Spleen (tissue), 11 donors: ENCODE measurements at regions not wholly inside any gene's neighbourhood (a gene's known extent, or its start where the extent isn't known, plus 50 kb on each side); places are given as distances from the start of the nearest gene placed in this dataset.

Experiments used
- DNase-seq: peaks from one replicate; pipeline ENCODE4 v3.0.0-alpha.2; 2020
- H3K27ac ChIP-seq, 8 donors: fragments of 200-600 bp; sonication (generic) in 7 of 8; 1 replicate in 4 of 8; 2 replicates in 4 of 8; pipeline versions ENCODE4 v1.5.0 to v1.8.0; 2016 to 2021; ENCODE audit warnings: inconsistent platforms in 4 of 8, mild to moderate bottlenecking in 4 of 8, moderate library complexity in 1 of 8
- H3K27me3 ChIP-seq, 7 donors: fragments of 200-600 bp; sonication (generic) in 6 of 7; replicated peaks in 1 of 7; 1 replicate in 4 of 7; 2 replicates in 3 of 7; pipeline versions ENCODE4 v1.5.0 to v1.8.0; 2016 to 2021; ENCODE audit warnings: inconsistent platforms in 3 of 7, mild to moderate bottlenecking in 1 of 7
- H3K36me3 ChIP-seq, 6 donors: fragments of 200-600 bp; sonication (generic) in 5 of 6; 1 replicate in 4 of 6; 2 replicates in 2 of 6; pipeline versions ENCODE4 v1.5.0 to v1.8.0; 2016 to 2021; ENCODE audit warnings: inconsistent platforms in 2 of 6
- H3K4me1 ChIP-seq, 6 donors: fragments of 200-600 bp; sonication (generic) in 5 of 6; 1 replicate in 3 of 6; 2 replicates in 3 of 6; pipeline versions ENCODE4 v1.5.0 to v1.8.0; 2016 to 2021; ENCODE audit warnings: inconsistent platforms in 3 of 6
- H3K4me3 ChIP-seq, 8 donors: fragments of 200-600 bp; sonication (generic) in 7 of 8; 1 replicate in 4 of 8; 2 replicates in 4 of 8; pipeline versions ENCODE4 v1.5.0 to v1.8.0; 2016 to 2021; ENCODE audit warnings: inconsistent platforms in 4 of 8, mild to moderate bottlenecking in 4 of 8, moderate library complexity in 2 of 8
- H3K9me3 ChIP-seq, 8 donors: fragments of 200-600 bp; sonication (generic) in 7 of 8; 1 replicate in 4 of 8; 2 replicates in 4 of 8; pipeline versions ENCODE4 v1.5.0 to v1.8.0; 2016 to 2021; ENCODE audit warnings: inconsistent platforms in 4 of 8
- CTCF ChIP-seq, 11 experiments: fragments of 200-600 bp in 7 of 11; fragments of 450-650 bp in 4 of 11; sonication (generic) in 4 of 11; IDR thresholded peaks in 8 of 11; conservative IDR thresholded peaks in 3 of 11; 1 replicate in 7 of 11; 2 replicates in 4 of 11; pipeline versions ENCODE4 v1.4.0 to v1.8.0; 2016 to 2021; ENCODE audit warnings: antibody characterized with exemption in 11 of 11, inconsistent platforms in 4 of 11, mild to moderate bottlenecking in 1 of 11
- POLR2A ChIP-seq, 3 donors: fragments of 450-650 bp; IDR thresholded peaks; one replicate each; pipeline ENCODE4 v1.5.1; 2017; ENCODE audit warnings: antibody characterized with exemption in 3 of 3, mild to moderate bottlenecking in 1 of 3
- POLR2AphosphoS5 ChIP-seq, 3 donors: sonication (generic); formaldehyde crosslinking; IDR thresholded peaks; one replicate each; pipeline ENCODE4 v1.5.1; 2017; ENCODE audit warnings: antibody characterized with exemption in 3 of 3
- whole genome bisulfite sequencing, 5 donors: extraction: QIAGEN DNeasy Blood & Tissue Kit in 3 of 5; methylation state at CpG; one replicate each; pipeline versions ENCODE4 v1.1.5 to v1.1.7; 2013 to 2018; 5-methylcytosine and 5-hydroxymethylcytosine counted together
- intact Hi-C: fragments of 100-400 bp; cut with DNase I; formaldehyde crosslinking; loops from one replicate; pipeline ENCODE4 v1.15.0; 2023; ENCODE audit warnings: low total_unique reads
- donor health status: healthy with polysubstance abuse.
- donor health status: DM: no; HTN: no; CAD: no; lungs with moderate emphysema.
- donor health status: DM: no; HTN: no; CAD: no.
- donor health status: Bipolar disorder and iron deficiency.
- donor health status: healthy.
- donor health status: DM: no; HTN: no; CAD: no.
- donor health status: DM: yes; HTN: yes; CAD: no.

- no peak overlapping the region for H3K27ac ChIP-seq
- TF ChIP-seq POLR2AphosphoS5 (IDR thresholded peaks at IDR 0.05), result no peak
- TF ChIP-seq CTCF (IDR thresholded peaks at IDR 0.05 in 8 of 11, conservative IDR thresholded peaks at IDR 0.05 in 3 of 11), result no peak
- no peak for TF ChIP-seq POLR2A (IDR thresholded peaks at IDR 0.05)
- no peak for DNase-seq
- H3K9me3 ChIP-seq, result peaks cover 0 to 26% (median 18%) of the 10 kb centered on the region in 8 donors
- intact Hi-C loops, result no loop called here
- 78 to 86% (median 81%) methylated on average over 1 of the region's 1 CpG; no CpG with 5 or more reads in 1 of the 5 donors for WGBS, 5 donors
- no peaks in the 10 kb centered on the region for H3K27me3 ChIP-seq
- no peak overlapping the region for H3K4me3 ChIP-seq
- H3K36me3 ChIP-seq, result no peaks in the 10 kb centered on the region
- H3K4me1 ChIP-seq, result no peaks in the 10 kb centered on the region
Observed at GRCh38 chr5:23675456-23675855, 168.0 kb downstream of the PRDM9 start.

- Histone ChIP-seq H3K27me3 (no peaks in the 10 kb centered on the region), H3K36me3 (no peaks in the 10 kb centered on the region), H3K4me3 (no peak overlapping the region), H3K9me3 (peaks cover 0 to 26% (median 18%) of the 10 kb centered on the region in 8 donors), H3K4me1 (no peaks in the 10 kb centered on the region), H3K27ac (no peak overlapping the region)
- intact Hi-C loops, result no loop called here
- no peak for DNase-seq
- 58 to 83% (median 68%) methylated on average over 1 of the region's 1 CpG for WGBS, 5 donors
- TF ChIP-seq POLR2AphosphoS5 (IDR thresholded peaks at IDR 0.05) (no peak), POLR2A (IDR thresholded peaks at IDR 0.05) (no peak), CTCF (IDR thresholded peaks at IDR 0.05 in 8 of 11, conservative IDR thresholded peaks at IDR 0.05 in 3 of 11) (no peak)
Observed at GRCh38 chr5:23677996-23678395, 170.6 kb downstream of the PRDM9 start.

- H3K27ac ChIP-seq, result no peak overlapping the region
- TF ChIP-seq CTCF (IDR thresholded peaks at IDR 0.05 in 8 of 11, conservative IDR thresholded peaks at IDR 0.05 in 3 of 11) (no peak), POLR2A (IDR thresholded peaks at IDR 0.05) (no peak)
- intact Hi-C loops, result no loop called here
- H3K27me3 ChIP-seq, result no peaks in the 10 kb centered on the region
- H3K9me3 ChIP-seq, result peaks cover 0 to 13% (median 5%) of the 10 kb centered on the region in 8 donors
- WGBS, 5 donors, result 21 to 42% (median 36%) methylated on average over 2 of the region's 2 CpGs
- no peaks in the 10 kb centered on the region for H3K4me1 ChIP-seq
- no peak overlapping the region for H3K4me3 ChIP-seq
- H3K36me3 ChIP-seq, result no peaks in the 10 kb centered on the region
- DNase-seq, result no peak
Observed at GRCh38 chr5:23684103-23684502, 176.7 kb downstream of the PRDM9 start.

GRCh38 chr5:23703940-23704855, 196.8 kb downstream of the PRDM9 start:
- no peaks in the 10 kb centered on the region for H3K27me3 ChIP-seq
- H3K9me3 ChIP-seq, result peaks cover 0 to 3% (median 0%) of the 10 kb centered on the region in 8 donors
- H3K4me3 ChIP-seq, result no peak overlapping the region
- TF ChIP-seq POLR2AphosphoS5 (IDR thresholded peaks at IDR 0.05) (no peak), CTCF (IDR thresholded peaks at IDR 0.05 in 8 of 11, conservative IDR thresholded peaks at IDR 0.05 in 3 of 11) (no peak), POLR2A (IDR thresholded peaks at IDR 0.05) (no peak)
- H3K36me3 ChIP-seq, result no peaks in the 10 kb centered on the region
- 59 to 80% (median 73%) methylated on average over 5 of the region's 5 CpGs for WGBS, 5 donors
- H3K4me1 ChIP-seq, result no peaks in the 10 kb centered on the region
- H3K27ac ChIP-seq, result no peak overlapping the region
- intact Hi-C loops, result no loop called here
- DNase-seq, result no peak
